ENCODE measurements at regions not wholly inside any gene's neighbourhood (a gene's known extent, or its start where the extent isn't known, plus 50 kb on each side); places are given as distances from the start of the nearest gene placed in this dataset.

GRCh38 chr18:34315591-34316352, 91.1 kb upstream of the NOL4 start:
- CTCF ChIA-PET = interaction anchor here (2.7 kb wide), 1 partner anchor 193 kb away, joined by 22 read pairs; no protein-coding TSS in a partner anchor

More at GRCh38 chr18:34315591-34316352, 91.1 kb upstream of the NOL4 start:
- no peak for FAIRE-seq
- TF ChIP-seq CTCF (IDR thresholded peaks at IDR 0.05; ENCODE audit: extremely low read depth in 1 of 2, insufficient read depth in 1 of 2, low read depth in 1 of 2, low read length in 2 of 2) (no peak), EZH2 (IDR thresholded peaks at IDR 0.05; ENCODE audit: borderline replicate concordance, low read depth, low read length, severe bottlenecking) (no peak), POLR2AphosphoS5 (IDR thresholded peaks at IDR 0.05; ENCODE audit: insufficient read depth, low read depth, low read length) (no peak), MYC (IDR thresholded peaks at IDR 0.05; ENCODE audit: low read depth, low read length) (no peak), FOS (IDR thresholded peaks at IDR 0.05; ENCODE audit: borderline replicate concordance, insufficient read depth, low read length) (no peak), POLR2A (IDR thresholded peaks at IDR 0.05; ENCODE audit: low read depth, low read length) (no peak)
- dilution Hi-C loops (cut with MboI; ENCODE audit: extremely low pct_ligation_motif_present, low sequenced_read_pairs) (no loop called here), intact Hi-C loops (cut with micrococcal nuclease) (no loop called here)
- POLR2A ChIA-PET = no interaction called here
- Histone ChIP-seq H4K20me1 (replicated peaks; ENCODE audit: control insufficient read depth, extremely low read depth, insufficient read depth, low read length) (no peaks in the 10 kb centered on the region), H3K4me2 (ENCODE audit: insufficient read depth, low read length) (no peak overlapping the region), H3K27ac (ENCODE audit: insufficient read depth, low read depth, low read length) (no peak overlapping the region), H3K9me1 (replicated peaks; ENCODE audit: control insufficient read depth, extremely low read depth, insufficient read depth, low read length) (no peaks in the 10 kb centered on the region), H3K79me2 (ENCODE audit: control insufficient read depth, insufficient read depth, low read length) (no peaks in the 10 kb centered on the region), H2AFZ (ENCODE audit: low read depth, low read length) (no peak overlapping the region), H3K4me3 (replicated peaks in 1 of 3; ENCODE audit: insufficient read depth in 1 of 3, low read depth in 1 of 3, low read length in 3 of 3) (no peak overlapping the region), H3K4me1 (ENCODE audit: control insufficient read depth, extremely low read depth, insufficient read depth, low read length) (no peaks in the 10 kb centered on the region), H3K27me3 (ENCODE audit: control insufficient read depth in 2 of 2, insufficient read depth in 2 of 2, low read length in 2 of 2) (peaks cover 0 to 5% of the 10 kb centered on the region in 2 experiments), H3K36me3 (ENCODE audit: control insufficient read depth in 2 of 2, extremely low read depth in 1 of 2, insufficient read depth in 2 of 2, low read length in 2 of 2) (no peaks in the 10 kb centered on the region), H3K9me3 (replicated peaks; ENCODE audit: control insufficient read depth, insufficient read depth, low read length) (no peaks in the 10 kb centered on the region), H3K9ac (replicated peaks; ENCODE audit: extremely low read depth, insufficient read depth, low read length) (no peak overlapping the region)
- no peak for DNase-seq (ENCODE audit: low read depth, low spot score)
- BruUV-seq (replicated peaks) = no TSS peak

All from endothelial cell of umbilical vein (primary cell).